ENCODE measurements at regions not wholly inside any gene's neighbourhood (a gene's known extent, or its start where the extent isn't known, plus 50 kb on each side); places are given as distances from the start of the nearest gene placed in this dataset.

- Histone ChIP-seq H3K9me2 (ENCODE audit: insufficient read depth) (no peaks in the 10 kb centered on the region), H3K4me1 (ENCODE audit: insufficient read depth) (no peaks in the 10 kb centered on the region), H3F3A (ENCODE audit: insufficient read depth) (no peaks in the 10 kb centered on the region), H3K9me3 (ENCODE audit: low read depth) (no peaks in the 10 kb centered on the region), H3K9ac (no peak overlapping the region), H2AFZ (no peak overlapping the region), H3K4me3 (no peak overlapping the region), H3K27me3 (replicated peaks; ENCODE audit: insufficient read depth) (peaks cover 6% of the 10 kb centered on the region), H4K20me1 (ENCODE audit: insufficient read depth) (no peaks in the 10 kb centered on the region), H3K4me2 (ENCODE audit: unreplicated experiment) (no peak overlapping the region), H3K79me2 (ENCODE audit: insufficient read depth) (no peaks in the 10 kb centered on the region), H3K27ac (no peak overlapping the region), H3K36me3 (ENCODE audit: low read depth) (no peaks in the 10 kb centered on the region)
- WGBS, 2 experiments (ENCODE audit: low coverage in 1 of 2, low lambda C conversion rate in 2 of 2, missing lambda C conversion rate in 2 of 2): 60 to 72% methylated on average over 5 of the region's 5 CpGs
- in situ Hi-C loops (cut with MboI): no loop called here
- no peak for TF ChIP-seq EZH2phosphoT487 (IDR thresholded peaks at IDR 0.05; ENCODE audit: insufficient read depth, low read depth)
- no peak for DNase-seq
These were observed 52.7 kb upstream of the NCK2 start for GRCh38 chr2:105691947-105692390.

GRCh38 chr2:105690566-105690965 is 54.1 kb upstream of the NCK2 start:
- no peaks in the 10 kb centered on the region for H3K36me3 ChIP-seq (ENCODE audit: low read depth)
- no peak overlapping the region for H2AFZ ChIP-seq
- in situ Hi-C loops (cut with MboI): no loop called here
- H3K4me2 ChIP-seq (ENCODE audit: unreplicated experiment): no peak overlapping the region
- WGBS, 2 experiments (ENCODE audit: low coverage in 1 of 2, low lambda C conversion rate in 2 of 2, missing lambda C conversion rate in 2 of 2): 34 to 43% methylated on average over 4 of the region's 4 CpGs
- no peaks in the 10 kb centered on the region for H3K27me3 ChIP-seq (replicated peaks; ENCODE audit: insufficient read depth)
- H4K20me1 ChIP-seq (ENCODE audit: insufficient read depth): no peaks in the 10 kb centered on the region
- DNase-seq: no peak
- no peak overlapping the region for H3K27ac ChIP-seq
- H3K9me3 ChIP-seq (ENCODE audit: low read depth): no peaks in the 10 kb centered on the region
- H3K4me1 ChIP-seq (ENCODE audit: insufficient read depth): no peaks in the 10 kb centered on the region
- H3F3A ChIP-seq (ENCODE audit: insufficient read depth): no peaks in the 10 kb centered on the region
- no peaks in the 10 kb centered on the region for H3K9me2 ChIP-seq (ENCODE audit: insufficient read depth)
- no peak for TF ChIP-seq EZH2phosphoT487 (IDR thresholded peaks at IDR 0.05; ENCODE audit: insufficient read depth, low read depth)
- no peak for TF ChIP-seq EZH2 (IDR thresholded peaks at IDR 0.05; ENCODE audit: insufficient read depth, poor library complexity, severe bottlenecking)
- H3K4me3 ChIP-seq: no peak overlapping the region
- H3K79me2 ChIP-seq (ENCODE audit: insufficient read depth): no peaks in the 10 kb centered on the region
- H3K9ac ChIP-seq: no peak overlapping the region

- Histone ChIP-seq H3K79me2 (ENCODE audit: insufficient read depth) (no peaks in the 10 kb centered on the region), H3K4me3 (no peak overlapping the region), H4K20me1 (ENCODE audit: insufficient read depth) (no peaks in the 10 kb centered on the region), H3F3A (ENCODE audit: insufficient read depth) (no peaks in the 10 kb centered on the region), H3K27me3 (replicated peaks; ENCODE audit: insufficient read depth) (no peaks in the 10 kb centered on the region), H3K9me2 (ENCODE audit: insufficient read depth) (no peaks in the 10 kb centered on the region), H3K27ac (no peak overlapping the region), H3K36me3 (ENCODE audit: low read depth) (no peaks in the 10 kb centered on the region), H3K9me3 (ENCODE audit: low read depth) (no peaks in the 10 kb centered on the region), H2AFZ (no peak overlapping the region), H3K4me1 (ENCODE audit: insufficient read depth) (no peaks in the 10 kb centered on the region), H3K9ac (no peak overlapping the region), H3K4me2 (ENCODE audit: unreplicated experiment) (no peak overlapping the region)
- no peak for TF ChIP-seq EZH2phosphoT487 (IDR thresholded peaks at IDR 0.05; ENCODE audit: insufficient read depth, low read depth)
- TF ChIP-seq EZH2 (IDR thresholded peaks at IDR 0.05; ENCODE audit: insufficient read depth, poor library complexity, severe bottlenecking): no peak
- in situ Hi-C loops (cut with MboI): no loop called here
- no peak for DNase-seq
- WGBS, 2 experiments (ENCODE audit: low coverage in 1 of 2, low lambda C conversion rate in 2 of 2, missing lambda C conversion rate in 2 of 2): 68 to 69% methylated on average over 7 of the region's 7 CpGs
These were observed 55.2 kb upstream of the NCK2 start for GRCh38 chr2:105689484-105689883.

GRCh38 chr2:105688946-105689345 is 55.8 kb upstream of the NCK2 start:
- no peaks in the 10 kb centered on the region for H3K79me2 ChIP-seq (ENCODE audit: insufficient read depth)
- TF ChIP-seq EZH2 (IDR thresholded peaks at IDR 0.05; ENCODE audit: insufficient read depth, poor library complexity, severe bottlenecking) (no peak), EZH2phosphoT487 (IDR thresholded peaks at IDR 0.05; ENCODE audit: insufficient read depth, low read depth) (no peak)
- H3K4me2 ChIP-seq (ENCODE audit: unreplicated experiment): no peak overlapping the region
- 81 to 93% methylated on average over 11 to 13 of the region's 13 CpGs for WGBS, 2 experiments (ENCODE audit: low coverage in 1 of 2, low lambda C conversion rate in 2 of 2, missing lambda C conversion rate in 2 of 2)
- H3K9ac ChIP-seq: no peak overlapping the region
- H3K36me3 ChIP-seq (ENCODE audit: low read depth): no peaks in the 10 kb centered on the region
- no peak for DNase-seq
- H3K27me3 ChIP-seq (replicated peaks; ENCODE audit: insufficient read depth): no peaks in the 10 kb centered on the region
- no peaks in the 10 kb centered on the region for H3K4me1 ChIP-seq (ENCODE audit: insufficient read depth)
- no peaks in the 10 kb centered on the region for H3F3A ChIP-seq (ENCODE audit: insufficient read depth)
- H3K4me3 ChIP-seq: no peak overlapping the region
- no peak overlapping the region for H3K27ac ChIP-seq
- H3K9me3 ChIP-seq (ENCODE audit: low read depth): no peaks in the 10 kb centered on the region
- H4K20me1 ChIP-seq (ENCODE audit: insufficient read depth): no peaks in the 10 kb centered on the region
- no peaks in the 10 kb centered on the region for H3K9me2 ChIP-seq (ENCODE audit: insufficient read depth)
- in situ Hi-C loops (cut with MboI): no loop called here
- H2AFZ ChIP-seq: no peak overlapping the region

- DNase-seq: no peak
- no peaks in the 10 kb centered on the region for H3K79me2 ChIP-seq (ENCODE audit: insufficient read depth)
- H3F3A ChIP-seq (ENCODE audit: insufficient read depth): no peaks in the 10 kb centered on the region
- TF ChIP-seq EZH2phosphoT487 (IDR thresholded peaks at IDR 0.05; ENCODE audit: insufficient read depth, low read depth): no peak
- no peak for TF ChIP-seq EZH2 (IDR thresholded peaks at IDR 0.05; ENCODE audit: insufficient read depth, poor library complexity, severe bottlenecking)
- no peak overlapping the region for H3K27ac ChIP-seq
- H3K9ac ChIP-seq: no peak overlapping the region
- no peak overlapping the region for H3K4me3 ChIP-seq
- H2AFZ ChIP-seq: no peak overlapping the region
- H3K9me3 ChIP-seq (ENCODE audit: low read depth): no peaks in the 10 kb centered on the region
- in situ Hi-C loops (cut with MboI): no loop called here
- no peaks in the 10 kb centered on the region for H4K20me1 ChIP-seq (ENCODE audit: insufficient read depth)
- no peaks in the 10 kb centered on the region; the same call in 1 of the 2 replicates for H3K27me3 ChIP-seq (replicated peaks; ENCODE audit: insufficient read depth)
- no peaks in the 10 kb centered on the region for H3K4me1 ChIP-seq (ENCODE audit: insufficient read depth)
- no peaks in the 10 kb centered on the region for H3K9me2 ChIP-seq (ENCODE audit: insufficient read depth)
- no peaks in the 10 kb centered on the region for H3K36me3 ChIP-seq (ENCODE audit: low read depth)
- WGBS, 2 experiments (ENCODE audit: low coverage in 1 of 2, low lambda C conversion rate in 2 of 2, missing lambda C conversion rate in 2 of 2): 64 to 69% methylated on average over 5 of the region's 5 CpGs
- no peak overlapping the region for H3K4me2 ChIP-seq (ENCODE audit: unreplicated experiment)
These were observed 58.1 kb upstream of the NCK2 start for GRCh38 chr2:105686588-105686987.
